ENCODE measurements at regions not wholly inside any gene's neighbourhood (a gene's known extent, or its start where the extent isn't known, plus 50 kb on each side); places are given as distances from the start of the nearest gene placed in this dataset.

- no peak for DNase-seq
- intact Hi-C loops (cut with DNase I) = no loop called here
- ATAC-seq = no peak
- H3K27ac ChIP-seq = no peak overlapping the region
- H3K9me3 ChIP-seq = no peaks in the 10 kb centered on the region
- no peaks in the 10 kb centered on the region for H3K36me3 ChIP-seq
- H3K4me1 ChIP-seq = no peaks in the 10 kb centered on the region
- H3K27me3 ChIP-seq = no peaks in the 10 kb centered on the region
- no peak overlapping the region for H3K4me3 ChIP-seq
- no peak for TF ChIP-seq CTCF (IDR thresholded peaks at IDR 0.05)
Measured at GRCh38 chr10:10320956-10321355, 696.7 kb upstream of the CELF2 start.

GRCh38 chr10:10326116-10326515, 691.6 kb upstream of the CELF2 start:
- Histone ChIP-seq H3K9me3 (no peaks in the 10 kb centered on the region), H3K4me1 (no peaks in the 10 kb centered on the region), H3K27me3 (no peaks in the 10 kb centered on the region), H3K36me3 (no peaks in the 10 kb centered on the region), H3K27ac (no peak overlapping the region), H3K4me3 (no peak overlapping the region)
- TF ChIP-seq CTCF (IDR thresholded peaks at IDR 0.05) = no peak
- intact Hi-C loops (cut with DNase I) = no loop called here
- ATAC-seq (no peak), DNase-seq (no peak)

- no peak overlapping the region for H3K4me3 ChIP-seq
- DNase-seq = no peak
- TF ChIP-seq CTCF (IDR thresholded peaks at IDR 0.05) = no peak
- H3K4me1 ChIP-seq = no peaks in the 10 kb centered on the region
- no peaks in the 10 kb centered on the region for H3K9me3 ChIP-seq
- H3K36me3 ChIP-seq = no peaks in the 10 kb centered on the region
- no peak overlapping the region for H3K27ac ChIP-seq
- ATAC-seq = no peak
- H3K27me3 ChIP-seq = no peaks in the 10 kb centered on the region
- intact Hi-C loops (cut with DNase I) = no loop called here
Measured at GRCh38 chr10:10327934-10328333, 689.7 kb upstream of the CELF2 start.

- intact Hi-C loops (cut with DNase I) = no loop called here
- DNase-seq (no peak), ATAC-seq (no peak)
- Histone ChIP-seq H3K9me3 (no peaks in the 10 kb centered on the region), H3K4me1 (no peaks in the 10 kb centered on the region), H3K36me3 (no peaks in the 10 kb centered on the region), H3K27ac (no peak overlapping the region), H3K4me3 (no peak overlapping the region), H3K27me3 (no peaks in the 10 kb centered on the region)
- no peak for TF ChIP-seq CTCF (IDR thresholded peaks at IDR 0.05)
Measured at GRCh38 chr10:10330418-10330817, 687.3 kb upstream of the CELF2 start.

GRCh38 chr10:10332786-10333185, 684.9 kb upstream of the CELF2 start:
- no peaks in the 10 kb centered on the region for H3K36me3 ChIP-seq
- H3K4me1 ChIP-seq = no peaks in the 10 kb centered on the region
- ATAC-seq (no peak), DNase-seq (no peak)
- no peak overlapping the region for H3K27ac ChIP-seq
- intact Hi-C loops (cut with DNase I) = no loop called here
- no peak overlapping the region for H3K4me3 ChIP-seq
- no peaks in the 10 kb centered on the region for H3K9me3 ChIP-seq
- TF ChIP-seq CTCF (IDR thresholded peaks at IDR 0.05) = no peak
- no peaks in the 10 kb centered on the region for H3K27me3 ChIP-seq

- ATAC-seq (no peak), DNase-seq (no peak)
- Histone ChIP-seq H3K36me3 (no peaks in the 10 kb centered on the region), H3K27ac (no peak overlapping the region), H3K9me3 (no peaks in the 10 kb centered on the region), H3K4me3 (no peak overlapping the region), H3K4me1 (no peaks in the 10 kb centered on the region), H3K27me3 (no peaks in the 10 kb centered on the region)
- no peak for TF ChIP-seq CTCF (IDR thresholded peaks at IDR 0.05)
- intact Hi-C loops (cut with DNase I) = no loop called here
Measured at GRCh38 chr10:10333622-10334021, 684.0 kb upstream of the CELF2 start.
